ENCODE measurements at regions not wholly inside any gene's neighbourhood (a gene's known extent, or its start where the extent isn't known, plus 50 kb on each side); places are given as distances from the start of the nearest gene placed in this dataset.

GRCh38 chr18:78645216-78645615 lies 334.4 kb upstream of the SALL3 start:
- Histone ChIP-seq H2BK15ac (ENCODE audit: low read length) (no peak overlapping the region), H4K8ac (ENCODE audit: low read depth, low read length) (no peak overlapping the region), H3K27me3 (ENCODE audit: control insufficient read depth in 3 of 3, insufficient read depth in 3 of 3, low read depth in 1 of 3, low read length in 3 of 3) (no peaks in the 10 kb centered on the region), H3K9me3 (replicated peaks in 1 of 2; ENCODE audit: control insufficient read depth in 2 of 2, insufficient read depth in 1 of 2, low read depth in 1 of 2, low read length in 2 of 2) (no peaks in the 10 kb centered on the region), H3K4ac (ENCODE audit: low read length) (no peak overlapping the region), H3K27ac (replicated peaks; ENCODE audit: low read length) (no peak overlapping the region), H3K36me3 (replicated peaks in 1 of 2; ENCODE audit: control insufficient read depth in 2 of 2, insufficient read depth in 2 of 2, low read length in 2 of 2) (no peaks in the 10 kb centered on the region), H2AK5ac (ENCODE audit: low read depth, low read length) (no peak overlapping the region), H2BK5ac (ENCODE audit: low read length) (no peak overlapping the region), H4K91ac (ENCODE audit: low read depth, low read length, poor library complexity) (no peak overlapping the region), H3K18ac (ENCODE audit: low read length) (peak overlapping the region; percentile 68), H3K9ac (ENCODE audit: low read depth, low read length, poor library complexity) (no peak overlapping the region), H3K4me1 (ENCODE audit: control insufficient read depth in 2 of 2, insufficient read depth in 1 of 2, low read depth in 1 of 2, low read length in 2 of 2) (peaks cover 0 to 5% of the 10 kb centered on the region in 2 donors), H3K79me1 (ENCODE audit: low read depth, low read length) (no peaks in the 10 kb centered on the region), H3K4me3 (ENCODE audit: low read length in 2 of 2) (no peak overlapping the region), H3K23ac (ENCODE audit: low read depth, low read length, poor library complexity) (no peak overlapping the region), H3K14ac (ENCODE audit: low read length) (no peak overlapping the region), H2BK12ac (ENCODE audit: low read length) (no peak overlapping the region), H3K4me2 (ENCODE audit: insufficient read depth, low read length, poor library complexity, severe bottlenecking) (no peak overlapping the region), H2BK120ac (ENCODE audit: low read depth, low read length) (no peak overlapping the region), H2AFZ (ENCODE audit: low read length) (no peak overlapping the region)
- no CpG with 5 or more reads among the region's 20 CpGs for WGBS, 2 donors (ENCODE audit: extremely low coverage in 2 of 2, insufficient read length in 2 of 2, insufficient replicate concordance in 1 of 2)
- no peak for DNase-seq (ENCODE audit: low spot score)

- no peak overlapping the region for H2BK5ac ChIP-seq (ENCODE audit: low read length)
- H3K14ac ChIP-seq (ENCODE audit: low read length): peak overlapping the region; percentile 39
- H2AFZ ChIP-seq (ENCODE audit: low read length): no peak overlapping the region
- H2AK5ac ChIP-seq (ENCODE audit: low read depth, low read length): peak overlapping the region; percentile 17
- no peaks in the 10 kb centered on the region for H3K36me3 ChIP-seq (replicated peaks in 1 of 2; ENCODE audit: control insufficient read depth in 2 of 2, insufficient read depth in 2 of 2, low read length in 2 of 2)
- peaks cover 0 to 3% of the 10 kb centered on the region in 2 donors for H3K9me3 ChIP-seq (replicated peaks in 1 of 2; ENCODE audit: control insufficient read depth in 2 of 2, insufficient read depth in 1 of 2, low read depth in 1 of 2, low read length in 2 of 2)
- H2BK15ac ChIP-seq (ENCODE audit: low read length): no peak overlapping the region
- H3K4me1 ChIP-seq (ENCODE audit: control insufficient read depth in 2 of 2, insufficient read depth in 1 of 2, low read depth in 1 of 2, low read length in 2 of 2): peaks cover 0 to 2% of the 10 kb centered on the region in 2 donors
- no peak for DNase-seq (ENCODE audit: low spot score)
- H2BK12ac ChIP-seq (ENCODE audit: low read length): no peak overlapping the region
- no peak overlapping the region for H3K9ac ChIP-seq (ENCODE audit: low read depth, low read length, poor library complexity)
- no peak overlapping the region for H4K8ac ChIP-seq (ENCODE audit: low read depth, low read length)
- peak overlapping the region; percentile 36 for H3K18ac ChIP-seq (ENCODE audit: low read length)
- no peak overlapping the region for H2BK120ac ChIP-seq (ENCODE audit: low read depth, low read length)
- WGBS, 2 donors (ENCODE audit: extremely low coverage in 2 of 2, insufficient read length in 2 of 2, insufficient replicate concordance in 1 of 2): no CpG with 5 or more reads among the region's 4 CpGs
- no peak overlapping the region for H3K4me3 ChIP-seq (ENCODE audit: low read length in 2 of 2)
- no peak overlapping the region for H3K4me2 ChIP-seq (ENCODE audit: insufficient read depth, low read length, poor library complexity, severe bottlenecking)
- H3K27me3 ChIP-seq (ENCODE audit: control insufficient read depth in 3 of 3, insufficient read depth in 3 of 3, low read depth in 1 of 3, low read length in 3 of 3): no peaks in the 10 kb centered on the region
- H3K79me1 ChIP-seq (ENCODE audit: low read depth, low read length): no peaks in the 10 kb centered on the region
- H3K23ac ChIP-seq (ENCODE audit: low read depth, low read length, poor library complexity): no peak overlapping the region
- no peak overlapping the region for H4K91ac ChIP-seq (ENCODE audit: low read depth, low read length, poor library complexity)
- no peak overlapping the region for H3K27ac ChIP-seq (replicated peaks; ENCODE audit: low read length)
- no peak overlapping the region for H3K4ac ChIP-seq (ENCODE audit: low read length)
Measured at GRCh38 chr18:78647018-78647417, 332.6 kb upstream of the SALL3 start.

GRCh38 chr18:78649421-78649820 lies 330.2 kb upstream of the SALL3 start:
- Histone ChIP-seq H3K14ac (ENCODE audit: low read length) (peak overlapping the region; percentile 26), H3K18ac (ENCODE audit: low read length) (no peak overlapping the region), H2BK12ac (ENCODE audit: low read length) (no peak overlapping the region), H2AFZ (ENCODE audit: low read length) (no peak overlapping the region), H3K36me3 (replicated peaks in 1 of 2; ENCODE audit: control insufficient read depth in 2 of 2, insufficient read depth in 2 of 2, low read length in 2 of 2) (no peaks in the 10 kb centered on the region), H3K4me2 (ENCODE audit: insufficient read depth, low read length, poor library complexity, severe bottlenecking) (no peak overlapping the region), H2BK15ac (ENCODE audit: low read length) (no peak overlapping the region), H4K8ac (ENCODE audit: low read depth, low read length) (no peak overlapping the region), H2BK120ac (ENCODE audit: low read depth, low read length) (no peak overlapping the region), H3K27ac (replicated peaks; ENCODE audit: low read length) (no peak overlapping the region), H3K4ac (ENCODE audit: low read length) (no peak overlapping the region), H3K9me3 (replicated peaks in 1 of 2; ENCODE audit: control insufficient read depth in 2 of 2, insufficient read depth in 1 of 2, low read depth in 1 of 2, low read length in 2 of 2) (peaks cover 0 to 8% of the 10 kb centered on the region in 2 donors), H3K79me1 (ENCODE audit: low read depth, low read length) (no peaks in the 10 kb centered on the region), H4K91ac (ENCODE audit: low read depth, low read length, poor library complexity) (no peak overlapping the region), H2AK5ac (ENCODE audit: low read depth, low read length) (no peak overlapping the region), H3K9ac (ENCODE audit: low read depth, low read length, poor library complexity) (no peak overlapping the region), H3K23ac (ENCODE audit: low read depth, low read length, poor library complexity) (no peak overlapping the region), H3K27me3 (ENCODE audit: control insufficient read depth in 3 of 3, insufficient read depth in 3 of 3, low read depth in 1 of 3, low read length in 3 of 3) (no peaks in the 10 kb centered on the region), H3K4me3 (ENCODE audit: low read length in 2 of 2) (no peak overlapping the region), H2BK5ac (ENCODE audit: low read length) (no peak overlapping the region), H3K4me1 (ENCODE audit: control insufficient read depth in 2 of 2, insufficient read depth in 1 of 2, low read depth in 1 of 2, low read length in 2 of 2) (no peaks in the 10 kb centered on the region)
- WGBS, 2 donors (ENCODE audit: extremely low coverage in 2 of 2, insufficient read length in 2 of 2, insufficient replicate concordance in 1 of 2): no CpG with 5 or more reads among the region's 10 CpGs
- DNase-seq (ENCODE audit: low spot score): no peak

- Histone ChIP-seq H3K9me3 (replicated peaks in 1 of 2; ENCODE audit: control insufficient read depth in 2 of 2, insufficient read depth in 1 of 2, low read depth in 1 of 2, low read length in 2 of 2) (peaks cover 0 to 11% of the 10 kb centered on the region in 2 donors), H3K79me1 (ENCODE audit: low read depth, low read length) (no peaks in the 10 kb centered on the region), H3K14ac (ENCODE audit: low read length) (no peak overlapping the region), H3K27me3 (ENCODE audit: control insufficient read depth in 3 of 3, insufficient read depth in 3 of 3, low read depth in 1 of 3, low read length in 3 of 3) (no peaks in the 10 kb centered on the region), H3K4ac (ENCODE audit: low read length) (no peak overlapping the region), H4K8ac (ENCODE audit: low read depth, low read length) (no peak overlapping the region), H3K18ac (ENCODE audit: low read length) (no peak overlapping the region), H2BK12ac (ENCODE audit: low read length) (no peak overlapping the region), H3K23ac (ENCODE audit: low read depth, low read length, poor library complexity) (no peak overlapping the region), H4K91ac (ENCODE audit: low read depth, low read length, poor library complexity) (no peak overlapping the region), H3K9ac (ENCODE audit: low read depth, low read length, poor library complexity) (no peak overlapping the region), H3K4me1 (ENCODE audit: control insufficient read depth in 2 of 2, insufficient read depth in 1 of 2, low read depth in 1 of 2, low read length in 2 of 2) (no peaks in the 10 kb centered on the region), H2BK15ac (ENCODE audit: low read length) (no peak overlapping the region), H3K4me3 (ENCODE audit: low read length in 2 of 2) (no peak overlapping the region), H2AK5ac (ENCODE audit: low read depth, low read length) (no peak overlapping the region), H3K27ac (replicated peaks; ENCODE audit: low read length) (no peak overlapping the region), H3K4me2 (ENCODE audit: insufficient read depth, low read length, poor library complexity, severe bottlenecking) (no peak overlapping the region), H2BK5ac (ENCODE audit: low read length) (no peak overlapping the region), H2AFZ (ENCODE audit: low read length) (no peak overlapping the region), H2BK120ac (ENCODE audit: low read depth, low read length) (no peak overlapping the region), H3K36me3 (replicated peaks in 1 of 2; ENCODE audit: control insufficient read depth in 2 of 2, insufficient read depth in 2 of 2, low read length in 2 of 2) (no peaks in the 10 kb centered on the region)
- DNase-seq (ENCODE audit: low spot score): no peak
- WGBS, 2 donors (ENCODE audit: extremely low coverage in 2 of 2, insufficient read length in 2 of 2, insufficient replicate concordance in 1 of 2): no CpG with 5 or more reads among the region's 13 CpGs
Measured at GRCh38 chr18:78650926-78651325, 328.7 kb upstream of the SALL3 start.

Data from neuronal stem cell (in vitro differentiated cells).